ENCODE measurements at regions not wholly inside any gene's neighbourhood (a gene's known extent, or its start where the extent isn't known, plus 50 kb on each side); places are given as distances from the start of the nearest gene placed in this dataset.

GRCh38 chr16:60246086-60246485, 1512.0 kb upstream of the GOT2 start:
- no peak for TF ChIP-seq SIN3A (IDR thresholded peaks at IDR 0.05; ENCODE audit: borderline replicate concordance, insufficient read depth, low read length)
- TF ChIP-seq REST (IDR thresholded peaks at IDR 0.05; ENCODE audit: insufficient read depth in 1 of 2, low read depth in 2 of 2, low read length in 2 of 2), result no peak
- TF ChIP-seq FOXP2 (optimal IDR thresholded peaks at IDR 0.05; ENCODE audit: borderline replicate concordance, extremely low read depth, extremely low read length, insufficient read depth), result no peak
- TF ChIP-seq POLR2AphosphoS5 (IDR thresholded peaks at IDR 0.05; ENCODE audit: low read depth, low read length), result no peak
- TF ChIP-seq TAF1 (IDR thresholded peaks at IDR 0.05; ENCODE audit: borderline replicate concordance, insufficient read depth, low read length), result no peak

GRCh38 chr16:60241671-60242070, 1507.6 kb upstream of the GOT2 start:
- TF ChIP-seq FOXP2 (optimal IDR thresholded peaks at IDR 0.05; ENCODE audit: borderline replicate concordance, extremely low read depth, extremely low read length, insufficient read depth), result no peak
- TF ChIP-seq SIN3A (IDR thresholded peaks at IDR 0.05; ENCODE audit: borderline replicate concordance, insufficient read depth, low read length), result no peak
- no peak for TF ChIP-seq POLR2AphosphoS5 (IDR thresholded peaks at IDR 0.05; ENCODE audit: low read depth, low read length)
- TF ChIP-seq TAF1 (IDR thresholded peaks at IDR 0.05; ENCODE audit: borderline replicate concordance, insufficient read depth, low read length), result no peak
- no peak for TF ChIP-seq REST (IDR thresholded peaks at IDR 0.05; ENCODE audit: insufficient read depth in 1 of 2, low read depth in 2 of 2, low read length in 2 of 2)

- TF ChIP-seq POLR2AphosphoS5 (IDR thresholded peaks at IDR 0.05; ENCODE audit: low read depth, low read length), result no peak
- TF ChIP-seq SIN3A (IDR thresholded peaks at IDR 0.05; ENCODE audit: borderline replicate concordance, insufficient read depth, low read length), result no peak
- no peak for TF ChIP-seq TAF1 (IDR thresholded peaks at IDR 0.05; ENCODE audit: borderline replicate concordance, insufficient read depth, low read length)
- no peak for TF ChIP-seq FOXP2 (optimal IDR thresholded peaks at IDR 0.05; ENCODE audit: borderline replicate concordance, extremely low read depth, extremely low read length, insufficient read depth)
- no peak for TF ChIP-seq REST (IDR thresholded peaks at IDR 0.05; ENCODE audit: insufficient read depth in 1 of 2, low read depth in 2 of 2, low read length in 2 of 2)
Measured at GRCh38 chr16:60230666-60231065, 1496.5 kb upstream of the GOT2 start.

GRCh38 chr16:60225541-60225940, 1491.4 kb upstream of the GOT2 start:
- TF ChIP-seq POLR2AphosphoS5 (IDR thresholded peaks at IDR 0.05; ENCODE audit: low read depth, low read length), result no peak
- TF ChIP-seq REST (IDR thresholded peaks at IDR 0.05; ENCODE audit: insufficient read depth in 1 of 2, low read depth in 2 of 2, low read length in 2 of 2), result no peak
- TF ChIP-seq FOXP2 (optimal IDR thresholded peaks at IDR 0.05; ENCODE audit: borderline replicate concordance, extremely low read depth, extremely low read length, insufficient read depth), result no peak
- no peak for TF ChIP-seq SIN3A (IDR thresholded peaks at IDR 0.05; ENCODE audit: borderline replicate concordance, insufficient read depth, low read length)
- no peak for TF ChIP-seq TAF1 (IDR thresholded peaks at IDR 0.05; ENCODE audit: borderline replicate concordance, insufficient read depth, low read length)

GRCh38 chr16:60217787-60218186, 1483.7 kb upstream of the GOT2 start:
- TF ChIP-seq POLR2AphosphoS5 (IDR thresholded peaks at IDR 0.05; ENCODE audit: low read depth, low read length), result no peak
- TF ChIP-seq FOXP2 (optimal IDR thresholded peaks at IDR 0.05; ENCODE audit: borderline replicate concordance, extremely low read depth, extremely low read length, insufficient read depth), result no peak
- TF ChIP-seq SIN3A (IDR thresholded peaks at IDR 0.05; ENCODE audit: borderline replicate concordance, insufficient read depth, low read length), result no peak
- no peak for TF ChIP-seq REST (IDR thresholded peaks at IDR 0.05; ENCODE audit: insufficient read depth in 1 of 2, low read depth in 2 of 2, low read length in 2 of 2)
- no peak for TF ChIP-seq TAF1 (IDR thresholded peaks at IDR 0.05; ENCODE audit: borderline replicate concordance, insufficient read depth, low read length)

Data from PFSK-1 (cell line).